HepG2 (cell line): ENCODE measurements at regions not wholly inside any gene's neighbourhood (a gene's known extent, or its start where the extent isn't known, plus 50 kb on each side); places are given as distances from the start of the nearest gene placed in this dataset.

Experiments
- ATAC-seq: fragments of 200-7000 bp; cut with Tn5 transposase; 3 replicates; pipeline ENCODE4 v1.9.1; 2020; ENCODE audit warnings: mild to moderate bottlenecking, moderate library complexity
- BruUV-seq: library from RNA; stranded (reverse); fragments of 400-500 nt; replicated peaks from 2 replicates; lab custom pipeline; 2021; lab: Mats Ljungman, UMichigan
- CTCF ChIA-PET: fragments of 300-600 bp; formaldehyde crosslinking; extraction: SDS; loops from one replicate; lab custom pipeline; 2021; ENCODE audit warnings: low total read pairs, inconsistent platforms, low intra/inter-chr PET ratio; lab: Yijun Ruan, JAX
- POLR2A ChIA-PET: fragments of 350-600 bp; sonication (Branson Sonifier 250); formaldehyde crosslinking; loops from one replicate; lab custom pipeline; 2020; ENCODE audit warnings: antibody characterized with exemption, inconsistent platforms; lab: Yijun Ruan, JAX
- DNase-seq: peaks from one replicate; pipeline ENCODE4 v3.0.0-alpha.2; 2015; ENCODE audit warnings: low spot score
- FAIRE-seq: peaks from 3 replicates; lab custom pipeline; 2011; peaks lifted over from hg19 to GRCh38; lab: Jason Lieb, UNC
- H2AFZ ChIP-seq: one replicate; pipeline ENCODE4 v1.6.1; 2011; ENCODE audit warnings: low read length, inconsistent platforms
- H3K27ac ChIP-seq: fragments of 300-600 bp; 3 replicates; pipeline ENCODE4 v1.8.0; 2011; ENCODE audit warnings: mixed run types, mild to moderate bottlenecking, mixed read lengths, low read length, inconsistent platforms; ENCODE audit not compliant: insufficient read depth; ENCODE audit errors: extremely low read length
- H3K27me3 ChIP-seq, 2 experiments: fragments of 200-600 bp in 1 of 2; 2 replicates in 1 of 2; 3 replicates in 1 of 2; pipeline versions ENCODE4 v1.6.0 to v1.8.0; 2011; ENCODE audit warnings: low read length in 2 of 2, mild to moderate bottlenecking in 2 of 2, moderate library complexity in 2 of 2, inconsistent platforms in 1 of 2; ENCODE audit not compliant: insufficient read depth in 2 of 2, control insufficient read depth in 1 of 2
- H3K36me3 ChIP-seq, 2 experiments: fragments of 200-600 bp in 1 of 2; replicated peaks in 1 of 2; 2 replicates in 1 of 2; 3 replicates in 1 of 2; pipeline versions ENCODE4 v1.5.1 to v1.8.0; 2011; ENCODE audit warnings: low read length in 2 of 2, inconsistent platforms in 1 of 2; ENCODE audit not compliant: insufficient read depth in 2 of 2, control insufficient read depth in 1 of 2
- H3K4me1 ChIP-seq: 2 replicates; pipeline ENCODE4 v1.5.1; 2012; ENCODE audit warnings: low read length, inconsistent platforms; ENCODE audit not compliant: insufficient read depth
- H3K4me2 ChIP-seq: 2 replicates; pipeline ENCODE4 v1.6.0; 2011; ENCODE audit warnings: low read depth, low read length, inconsistent platforms
- H3K4me3 ChIP-seq, 3 experiments: fragments of 200-600 bp in 1 of 3; sonication (generic), shearing (Covaris generic) in 1 of 3; replicated peaks in 1 of 3; 2 replicates each; pipeline ENCODE4 v1.5.1; 2011 to 2016; ENCODE audit warnings: low read length in 3 of 3, inconsistent platforms in 2 of 3, low read depth in 2 of 3, mild to moderate bottlenecking in 2 of 3, control low read depth in 1 of 3, mixed read lengths in 1 of 3; ENCODE audit not compliant: insufficient read depth in 1 of 3
- H3K79me2 ChIP-seq: one replicate; pipeline ENCODE4 v1.6.1; 2011; ENCODE audit warnings: low read length, inconsistent platforms; ENCODE audit not compliant: insufficient read depth
- H3K9ac ChIP-seq: 2 replicates; pipeline ENCODE4 v1.6.0; 2011; ENCODE audit warnings: mild to moderate bottlenecking, low read depth, low read length, inconsistent platforms; ENCODE audit not compliant: insufficient read depth
- H3K9me3 ChIP-seq: 2 replicates; pipeline ENCODE4 v1.5.1; 2012; ENCODE audit warnings: mild to moderate bottlenecking, low read length
- H4K20me1 ChIP-seq: 2 replicates; pipeline ENCODE4 v1.6.0; 2011; ENCODE audit warnings: inconsistent platforms, mild to moderate bottlenecking, low read length, moderate library complexity; ENCODE audit not compliant: insufficient read depth
- CBX5 ChIP-seq: sonication (generic); formaldehyde crosslinking; IDR thresholded peaks from 2 replicates; pipeline ENCODE4 v1.4.0; 2020; ENCODE audit warnings: missing genetic modification reagents, borderline replicate concordance
- PAX8 ChIP-seq: sonication (generic); formaldehyde crosslinking; IDR thresholded peaks from 2 replicates; pipeline ENCODE4 v1.8.0; 2022; ENCODE audit warnings: mild to moderate bottlenecking, missing genetic modification reagents, borderline replicate concordance
- TSC22D2 ChIP-seq: sonication (generic); formaldehyde crosslinking; IDR thresholded peaks from 2 replicates; pipeline ENCODE4 v1.5.1; 2020; ENCODE audit warnings: missing genetic modification reagents, mild to moderate bottlenecking, borderline replicate concordance
- ZNF616 ChIP-seq: sonication (generic); formaldehyde crosslinking; IDR thresholded peaks from 2 replicates; pipeline ENCODE4 v1.5.0; 2020; ENCODE audit warnings: low read depth, mild to moderate bottlenecking, missing genetic modification reagents
- ZNF674 ChIP-seq: sonication (generic); formaldehyde crosslinking; IDR thresholded peaks from 2 replicates; pipeline ENCODE4 v1.5.0; 2020; ENCODE audit warnings: low read depth, mild to moderate bottlenecking, missing genetic modification reagents
- WGBS: methylation state at CpG from one replicate; pipeline ENCODE4 v1.1.6; 2017; ENCODE audit warnings: low lambda C conversion rate; 5-methylcytosine and 5-hydroxymethylcytosine counted together
- in situ Hi-C: cut with HindIII; loops from 2 replicates; pipeline ENCODE4 v1.10.0; 2017; ENCODE audit warnings: low pct_unique_long_range_greater_than_20kb; ENCODE audit not compliant: extremely low pct_ligation_motif_present
- intact Hi-C: fragments of 100-400 bp; cut with micrococcal nuclease; formaldehyde crosslinking; loops from one replicate; pipeline ENCODE4 v1.10.0; 2022; ENCODE audit not compliant: unreplicated experiment
- TF ChIP-seq, protein P1 (sequence below): sonication (generic); formaldehyde crosslinking; IDR thresholded peaks from 2 replicates; pipeline ENCODE4 v1.4.0; 2020; ENCODE audit warnings: missing genetic modification reagents, borderline replicate concordance
- TF ChIP-seq, protein P2 (sequence below): sonication (generic); formaldehyde crosslinking; IDR thresholded peaks from 2 replicates; pipeline ENCODE4 v1.4.0; 2020; ENCODE audit warnings: missing genetic modification reagents, borderline replicate concordance
- TF ChIP-seq, protein P3 (sequence below): sonication (generic); formaldehyde crosslinking; IDR thresholded peaks from 2 replicates; pipeline ENCODE4 v1.5.0; 2020; ENCODE audit warnings: missing genetic modification reagents, mild to moderate bottlenecking, borderline replicate concordance
- TF ChIP-seq, protein P4 (sequence below): fragments of 450-650 bp; IDR thresholded peaks from 2 replicates; pipeline ENCODE4 v1.6.1; 2017
- TF ChIP-seq, protein P5 (sequence below): sonication (generic); formaldehyde crosslinking; IDR thresholded peaks from 2 replicates; pipeline ENCODE4 v1.4.0; 2020; ENCODE audit warnings: missing genetic modification reagents
- TF ChIP-seq, protein P6 (sequence below): IDR thresholded peaks from 2 replicates; pipeline ENCODE4 v1.6.1; 2016

DNA sequence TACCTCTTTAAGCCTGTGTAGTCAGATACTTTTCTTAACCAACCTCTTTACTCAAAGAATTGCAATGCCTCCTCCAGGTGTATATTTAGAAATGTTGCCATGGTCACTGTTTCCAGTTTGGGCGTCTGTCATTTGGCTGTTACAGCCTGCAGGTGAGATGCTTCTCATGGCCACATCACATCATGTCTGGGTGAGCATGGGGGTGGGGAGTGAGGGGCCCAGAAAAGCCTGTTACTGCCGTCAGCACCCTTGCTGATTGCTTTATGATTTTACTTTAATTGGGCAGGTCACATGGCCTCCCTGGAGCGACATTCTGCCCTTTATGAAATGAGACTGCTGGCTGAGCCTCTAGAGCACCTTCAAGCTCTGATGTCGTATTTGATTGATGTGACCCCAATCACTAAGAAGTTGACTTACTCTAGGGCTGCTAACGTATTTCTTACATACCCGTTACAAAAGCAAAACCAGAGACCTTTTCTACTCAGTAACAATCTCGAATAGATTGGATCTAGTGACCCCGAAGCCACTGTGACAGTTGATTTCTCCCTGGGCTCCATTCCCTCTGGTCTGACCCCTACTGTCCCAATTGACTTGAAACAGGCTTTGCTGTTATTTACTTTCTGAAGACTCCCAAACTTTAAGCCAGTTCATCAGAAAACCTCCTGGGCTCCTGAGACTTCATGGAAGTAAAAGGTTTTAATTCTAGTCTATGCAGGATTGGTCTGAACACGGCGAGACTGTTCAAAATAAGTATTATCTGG is 60.7 kb downstream of the OTUD1 start (continued):
- TF ChIP-seq, protein P1, sequence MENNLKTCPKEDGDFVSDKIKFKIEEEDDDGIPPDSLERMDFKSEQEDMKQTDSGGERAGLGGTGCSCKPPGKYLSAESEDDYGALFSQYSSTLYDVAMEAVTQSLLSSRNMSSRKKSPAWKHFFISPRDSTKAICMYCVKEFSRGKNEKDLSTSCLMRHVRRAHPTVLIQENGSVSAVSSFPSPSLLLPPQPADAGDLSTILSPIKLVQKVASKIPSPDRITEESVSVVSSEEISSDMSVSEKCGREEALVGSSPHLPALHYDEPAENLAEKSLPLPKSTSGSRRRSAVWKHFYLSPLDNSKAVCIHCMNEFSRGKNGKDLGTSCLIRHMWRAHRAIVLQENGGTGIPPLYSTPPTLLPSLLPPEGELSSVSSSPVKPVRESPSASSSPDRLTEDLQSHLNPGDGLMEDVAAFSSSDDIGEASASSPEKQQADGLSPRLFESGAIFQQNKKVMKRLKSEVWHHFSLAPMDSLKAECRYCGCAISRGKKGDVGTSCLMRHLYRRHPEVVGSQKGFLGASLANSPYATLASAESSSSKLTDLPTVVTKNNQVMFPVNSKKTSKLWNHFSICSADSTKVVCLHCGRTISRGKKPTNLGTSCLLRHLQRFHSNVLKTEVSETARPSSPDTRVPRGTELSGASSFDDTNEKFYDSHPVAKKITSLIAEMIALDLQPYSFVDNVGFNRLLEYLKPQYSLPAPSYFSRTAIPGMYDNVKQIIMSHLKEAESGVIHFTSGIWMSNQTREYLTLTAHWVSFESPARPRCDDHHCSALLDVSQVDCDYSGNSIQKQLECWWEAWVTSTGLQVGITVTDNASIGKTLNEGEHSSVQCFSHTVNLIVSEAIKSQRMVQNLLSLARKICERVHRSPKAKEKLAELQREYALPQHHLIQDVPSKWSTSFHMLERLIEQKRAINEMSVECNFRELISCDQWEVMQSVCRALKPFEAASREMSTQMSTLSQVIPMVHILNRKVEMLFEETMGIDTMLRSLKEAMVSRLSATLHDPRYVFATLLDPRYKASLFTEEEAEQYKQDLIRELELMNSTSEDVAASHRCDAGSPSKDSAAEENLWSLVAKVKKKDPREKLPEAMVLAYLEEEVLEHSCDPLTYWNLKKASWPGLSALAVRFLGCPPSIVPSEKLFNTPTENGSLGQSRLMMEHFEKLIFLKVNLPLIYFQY = no peak
- TF ChIP-seq ZNF674 (no peak), ZNF616 (CRISPR knock-in tag) (no peak)
- TF ChIP-seq, protein P2, sequence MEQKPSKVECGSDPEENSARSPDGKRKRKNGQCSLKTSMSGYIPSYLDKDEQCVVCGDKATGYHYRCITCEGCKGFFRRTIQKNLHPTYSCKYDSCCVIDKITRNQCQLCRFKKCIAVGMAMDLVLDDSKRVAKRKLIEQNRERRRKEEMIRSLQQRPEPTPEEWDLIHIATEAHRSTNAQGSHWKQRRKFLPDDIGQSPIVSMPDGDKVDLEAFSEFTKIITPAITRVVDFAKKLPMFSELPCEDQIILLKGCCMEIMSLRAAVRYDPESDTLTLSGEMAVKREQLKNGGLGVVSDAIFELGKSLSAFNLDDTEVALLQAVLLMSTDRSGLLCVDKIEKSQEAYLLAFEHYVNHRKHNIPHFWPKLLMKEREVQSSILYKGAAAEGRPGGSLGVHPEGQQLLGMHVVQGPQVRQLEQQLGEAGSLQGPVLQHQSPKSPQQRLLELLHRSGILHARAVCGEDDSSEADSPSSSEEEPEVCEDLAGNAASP (CRISPR knock-in tag) = no peak

DNA sequence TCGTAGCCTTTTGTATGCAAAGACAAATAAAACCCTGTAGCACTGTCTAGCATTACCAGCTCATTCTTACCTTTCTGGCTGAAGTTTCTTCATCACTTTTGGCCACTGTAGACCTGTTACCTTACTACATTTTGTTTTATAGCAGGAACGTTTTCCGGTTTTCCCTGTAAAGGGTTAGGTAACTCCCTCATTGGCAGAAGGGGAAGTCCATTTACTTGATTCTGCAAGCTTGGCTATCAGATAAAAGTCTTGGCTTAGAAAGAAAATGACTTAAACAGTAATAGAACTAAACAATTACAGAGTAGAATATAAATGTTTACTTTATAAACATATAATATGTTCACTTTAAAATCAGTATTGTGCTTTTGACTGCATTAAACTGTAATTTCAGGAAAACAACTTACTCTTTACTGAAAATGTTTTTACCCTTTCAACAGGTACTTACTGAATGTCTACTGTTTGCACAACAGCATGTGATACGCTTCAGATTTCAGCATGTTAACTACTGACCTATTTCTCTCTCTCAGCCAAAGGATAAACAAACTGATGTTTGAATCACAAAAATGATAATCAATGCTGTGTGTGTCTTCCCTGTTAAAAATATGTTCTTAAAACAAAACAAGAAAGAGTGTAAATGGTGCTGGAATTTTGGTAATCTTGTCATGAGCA is 67.1 kb downstream of the OTUD1 start:
- Histone ChIP-seq H4K20me1 (no peaks in the 10 kb centered on the region), H3K4me3 (no peak overlapping the region), H3K36me3 (no peaks in the 10 kb centered on the region), H3K9me3 (no peaks in the 10 kb centered on the region), H3K9ac (no peak overlapping the region), H3K27ac (no peak overlapping the region), H3K4me1 (no peaks in the 10 kb centered on the region), H2AFZ (no peak overlapping the region), H3K79me2 (no peaks in the 10 kb centered on the region), H3K4me2 (no peak overlapping the region), H3K27me3 (no peaks in the 10 kb centered on the region)
- no TSS peak for BruUV-seq
- no peak for ATAC-seq
- intact Hi-C loops (no loop called here), in situ Hi-C loops (no loop called here)
- ChIA-PET POLR2A (no interaction called here), CTCF (no interaction called here)
- FAIRE-seq = no peak
- WGBS = 3% methylated on average over 4 of the region's 4 CpGs
- no peak for DNase-seq
- TF ChIP-seq, protein P3, sequence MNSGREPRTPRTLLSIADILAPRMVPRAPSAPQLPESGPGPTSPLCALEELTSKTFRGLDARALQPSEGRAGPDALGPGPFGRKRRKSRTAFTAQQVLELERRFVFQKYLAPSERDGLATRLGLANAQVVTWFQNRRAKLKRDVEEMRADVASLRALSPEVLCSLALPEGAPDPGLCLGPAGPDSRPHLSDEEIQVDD (CRISPR knock-in tag) = no peak
- TF ChIP-seq, protein P4, sequence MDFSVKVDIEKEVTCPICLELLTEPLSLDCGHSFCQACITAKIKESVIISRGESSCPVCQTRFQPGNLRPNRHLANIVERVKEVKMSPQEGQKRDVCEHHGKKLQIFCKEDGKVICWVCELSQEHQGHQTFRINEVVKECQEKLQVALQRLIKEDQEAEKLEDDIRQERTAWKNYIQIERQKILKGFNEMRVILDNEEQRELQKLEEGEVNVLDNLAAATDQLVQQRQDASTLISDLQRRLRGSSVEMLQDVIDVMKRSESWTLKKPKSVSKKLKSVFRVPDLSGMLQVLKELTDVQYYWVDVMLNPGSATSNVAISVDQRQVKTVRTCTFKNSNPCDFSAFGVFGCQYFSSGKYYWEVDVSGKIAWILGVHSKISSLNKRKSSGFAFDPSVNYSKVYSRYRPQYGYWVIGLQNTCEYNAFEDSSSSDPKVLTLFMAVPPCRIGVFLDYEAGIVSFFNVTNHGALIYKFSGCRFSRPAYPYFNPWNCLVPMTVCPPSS = no peak
- TF ChIP-seq TSC22D2 (CRISPR knock-in tag) (no peak), PAX8 (CRISPR knock-in tag) (no peak), CBX5 (no peak)
- TF ChIP-seq, protein P5, sequence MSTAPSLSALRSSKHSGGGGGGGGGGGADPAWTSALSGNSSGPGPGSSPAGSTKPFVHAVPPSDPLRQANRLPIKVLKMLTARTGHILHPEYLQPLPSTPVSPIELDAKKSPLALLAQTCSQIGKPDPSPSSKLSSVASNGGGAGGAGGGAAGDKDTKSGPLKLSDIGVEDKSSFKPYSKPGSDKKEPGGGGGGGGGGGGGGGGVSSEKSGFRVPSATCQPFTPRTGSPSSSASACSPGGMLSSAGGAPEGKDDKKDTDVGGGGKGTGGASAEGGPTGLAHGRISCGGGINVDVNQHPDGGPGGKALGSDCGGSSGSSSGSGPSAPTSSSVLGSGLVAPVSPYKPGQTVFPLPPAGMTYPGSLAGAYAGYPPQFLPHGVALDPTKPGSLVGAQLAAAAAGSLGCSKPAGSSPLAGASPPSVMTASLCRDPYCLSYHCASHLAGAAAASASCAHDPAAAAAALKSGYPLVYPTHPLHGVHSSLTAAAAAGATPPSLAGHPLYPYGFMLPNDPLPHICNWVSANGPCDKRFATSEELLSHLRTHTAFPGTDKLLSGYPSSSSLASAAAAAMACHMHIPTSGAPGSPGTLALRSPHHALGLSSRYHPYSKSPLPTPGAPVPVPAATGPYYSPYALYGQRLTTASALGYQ (CRISPR knock-in tag) = no peak
- TF ChIP-seq, protein P6, sequence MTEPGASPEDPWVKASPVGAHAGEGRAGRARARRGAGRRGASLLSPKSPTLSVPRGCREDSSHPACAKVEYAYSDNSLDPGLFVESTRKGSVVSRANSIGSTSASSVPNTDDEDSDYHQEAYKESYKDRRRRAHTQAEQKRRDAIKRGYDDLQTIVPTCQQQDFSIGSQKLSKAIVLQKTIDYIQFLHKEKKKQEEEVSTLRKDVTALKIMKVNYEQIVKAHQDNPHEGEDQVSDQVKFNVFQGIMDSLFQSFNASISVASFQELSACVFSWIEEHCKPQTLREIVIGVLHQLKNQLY (CRISPR knock-in tag) = no peak
